IPS-NIHi7 (cell line): ENCODE measurements at regions not wholly inside any gene's neighbourhood (a gene's known extent, or its start where the extent isn't known, plus 50 kb on each side); places are given as distances from the start of the nearest gene placed in this dataset.
A peak's percentile ranks its signal among the peaks of the same experiment; 100 is the strongest.

Experiments
- DNase-seq: peaks from one replicate; pipeline ENCODE4 v3.0.0; 2012; ENCODE audit warnings: mixed read lengths; ENCODE audit errors: extremely low spot score

DNA sequence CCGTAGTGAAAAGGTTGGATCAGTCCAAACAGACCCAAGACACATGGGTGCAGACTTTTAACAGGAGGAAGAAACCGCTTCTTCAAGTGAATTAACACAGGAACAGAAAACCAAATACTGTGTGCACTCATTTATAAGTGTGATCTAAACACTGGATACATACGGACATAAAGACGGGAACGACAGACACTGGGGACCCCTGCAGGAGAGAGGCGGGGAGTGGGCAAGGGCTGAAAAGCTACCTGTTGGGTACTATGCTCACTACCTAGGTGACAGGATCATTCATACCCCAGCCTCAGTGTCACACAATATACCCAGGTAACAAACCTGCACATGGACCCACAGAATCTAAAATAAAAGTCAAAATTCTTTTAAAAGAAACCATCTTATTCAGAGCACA lies 326.0 kb upstream of the NOCT start:
- DNase-seq, result no peak

DNA sequence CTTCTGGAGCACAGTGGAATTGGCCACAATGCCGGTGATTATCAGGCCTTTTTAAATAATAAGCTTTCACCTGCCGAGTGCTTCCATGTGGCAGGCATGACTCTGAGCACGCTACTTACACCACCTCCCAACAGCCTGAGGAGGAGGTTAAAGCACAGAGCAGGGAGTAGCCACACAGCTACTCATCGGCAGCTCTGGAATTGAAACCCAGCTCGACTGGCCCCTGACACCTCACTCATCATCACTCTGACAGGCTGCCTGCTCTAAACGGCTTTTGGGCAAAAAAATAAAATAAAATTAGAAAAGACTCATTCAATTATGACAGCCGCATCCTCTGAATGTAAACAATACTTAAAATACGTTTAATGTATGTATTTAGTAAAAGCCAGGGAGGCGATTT lies 326.4 kb upstream of the NOCT start:
- no peak for DNase-seq

GRCh38 chr4:138688408-138689085 lies 327.0 kb upstream of the NOCT start:
- no peak for DNase-seq

GRCh38 chr4:138686106-138686835 lies 329.3 kb upstream of the NOCT start:
- DNase-seq, result no peak

DNA sequence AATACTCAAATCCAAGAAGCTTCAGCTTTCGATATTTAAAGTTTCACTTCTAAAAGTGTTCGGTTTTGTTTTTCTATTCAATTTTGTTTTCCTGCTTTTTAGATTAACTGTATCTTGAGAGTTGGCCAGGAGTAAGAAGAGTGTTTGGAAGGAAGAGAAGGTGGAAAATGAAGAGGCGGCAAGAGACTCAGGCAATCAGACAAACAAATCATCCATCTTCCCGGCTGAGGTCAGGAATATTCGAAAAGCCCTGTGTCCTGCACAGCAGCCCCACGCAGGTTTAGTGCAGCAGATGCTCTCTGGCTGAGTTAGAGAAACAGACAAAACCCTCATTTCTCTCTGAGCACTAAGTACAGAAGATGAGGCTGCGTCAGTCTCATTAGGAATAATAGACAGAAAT lies 330.3 kb upstream of the NOCT start:
- no peak for DNase-seq

- peak; percentile 68 for DNase-seq
Measured at GRCh38 chr4:138680989-138681604, 334.5 kb upstream of the NOCT start.

GRCh38 chr4:138680256-138680655 lies 335.3 kb upstream of the NOCT start:
- DNase-seq, result no peak

DNA sequence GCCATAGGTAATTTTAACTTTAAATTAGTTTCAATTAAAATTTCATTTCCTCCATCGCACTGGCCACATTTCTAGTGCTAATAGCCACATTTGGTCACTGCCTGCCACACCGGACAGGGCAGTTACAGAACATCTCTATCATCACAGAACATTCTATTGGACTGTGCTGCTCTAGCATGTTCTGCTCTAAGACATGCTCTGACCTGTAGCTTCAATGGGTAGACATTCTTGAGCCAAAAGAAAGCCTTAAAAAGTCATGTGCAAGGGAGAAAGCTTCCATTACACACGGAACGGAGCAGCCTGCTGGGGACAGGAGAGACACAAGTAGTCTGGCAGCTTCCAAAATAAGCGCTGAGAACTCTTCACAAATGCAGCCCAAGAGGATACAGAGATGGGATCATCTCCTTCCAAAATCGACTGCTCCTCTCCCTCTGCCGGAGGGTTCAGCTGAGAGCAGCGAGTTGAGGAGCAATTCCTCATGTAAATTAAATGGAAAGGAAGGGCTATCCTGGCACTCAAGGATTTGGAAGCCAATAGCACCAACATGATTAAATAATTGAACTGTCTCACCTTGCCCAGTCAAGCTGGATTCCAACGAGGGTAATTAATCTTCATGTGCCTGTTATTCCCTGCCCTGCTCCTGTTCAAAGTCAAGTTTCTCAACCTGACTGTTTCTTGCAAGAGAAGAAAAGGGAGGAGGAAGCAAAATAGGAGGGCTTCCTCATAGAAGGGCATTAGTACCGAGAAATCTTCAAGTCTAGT lies 336.4 kb upstream of the NOCT start:
- DNase-seq, result no peak

GRCh38 chr4:138677748-138678147 lies 337.8 kb upstream of the NOCT start:
- no peak for DNase-seq

DNA sequence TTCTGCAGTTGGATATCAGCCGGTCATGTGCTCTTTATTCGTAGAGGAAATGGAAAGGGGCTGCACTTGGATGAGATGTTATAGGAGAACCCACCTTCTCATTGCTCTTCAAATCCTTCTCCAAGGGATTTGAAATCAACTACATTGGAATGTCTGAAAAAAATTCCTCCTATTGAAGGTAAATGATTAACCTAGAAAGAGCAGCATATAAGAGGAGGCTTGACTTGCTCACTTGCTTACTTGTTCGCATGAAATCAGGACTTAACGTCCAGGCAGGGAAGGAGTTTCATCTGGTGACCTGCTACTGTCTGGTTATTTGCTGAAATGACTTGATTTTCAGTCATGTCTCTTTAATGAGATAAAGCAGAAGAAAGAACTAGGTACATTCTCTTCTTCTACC lies 338.4 kb upstream of the NOCT start:
- DNase-seq, result no peak

DNA sequence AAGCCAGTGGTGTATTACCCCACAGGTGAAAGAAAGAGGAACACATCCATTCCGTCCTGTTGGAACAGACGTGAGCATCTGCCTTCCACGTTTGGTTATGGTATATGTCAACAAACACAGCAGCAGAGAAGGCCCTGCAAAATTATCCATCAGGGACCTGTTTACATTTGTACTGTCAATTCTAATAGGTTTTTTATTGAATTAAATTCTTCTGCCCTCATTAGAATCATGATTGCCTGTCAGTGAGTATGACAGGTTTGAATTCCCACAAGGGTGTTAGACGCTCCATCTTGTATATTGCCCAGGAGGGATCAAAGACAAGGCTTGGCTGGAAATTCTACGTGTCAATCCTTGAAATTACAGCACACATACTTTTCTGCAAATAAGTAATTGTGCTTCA lies 339.9 kb upstream of the NOCT start:
- no peak for DNase-seq

GRCh38 chr4:138674209-138674608 lies 341.4 kb upstream of the NOCT start:
- DNase-seq, result no peak

- no peak for DNase-seq
Measured at GRCh38 chr4:138673053-138673452, 342.5 kb upstream of the NOCT start.

- no peak for DNase-seq
Measured at GRCh38 chr4:138672393-138672976, 343.1 kb upstream of the NOCT start.

DNA sequence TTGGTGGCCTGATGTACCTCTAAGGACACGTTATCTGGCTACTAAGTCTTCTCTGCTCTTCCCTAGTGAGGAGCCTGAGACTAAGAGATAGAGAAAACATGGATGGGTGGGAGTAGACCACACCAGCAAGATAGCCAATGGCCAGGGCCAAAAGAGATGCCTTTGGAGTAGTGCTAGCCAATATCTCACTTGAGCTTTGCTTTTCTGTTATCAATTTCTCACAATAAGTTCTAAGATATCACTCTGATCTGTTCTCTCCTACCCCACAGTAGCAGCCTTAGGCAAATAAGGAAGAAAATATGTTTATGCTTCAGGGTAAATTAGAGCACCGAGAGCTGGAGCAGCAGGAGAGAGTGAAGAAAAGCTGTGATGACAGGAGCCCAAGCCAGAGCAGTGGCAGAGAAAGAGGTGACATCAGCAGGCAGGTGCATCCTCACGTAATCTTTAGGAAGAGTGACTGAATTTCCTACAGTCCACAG lies 343.9 kb upstream of the NOCT start:
- DNase-seq, result no peak

DNA sequence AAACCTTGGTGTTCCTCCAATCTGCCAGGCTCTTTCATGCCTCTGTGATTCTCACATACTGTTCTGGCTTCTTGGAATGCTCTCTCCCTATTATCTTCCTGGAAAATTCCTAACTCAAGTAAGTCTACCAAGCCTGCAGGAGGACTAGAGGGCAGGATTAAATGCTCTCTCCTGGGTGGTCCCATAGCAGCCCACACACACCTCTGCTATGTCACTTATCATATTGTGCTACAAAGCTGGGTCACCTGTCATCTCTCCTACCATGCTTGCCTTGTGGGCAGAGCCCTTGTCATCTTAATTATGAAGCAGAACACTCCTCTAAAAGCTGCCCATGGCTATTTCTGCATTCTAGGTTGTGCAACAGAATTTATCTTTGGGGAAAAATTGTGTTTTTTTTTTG lies 344.5 kb upstream of the NOCT start:
- no peak for DNase-seq

- DNase-seq, result no peak
Measured at GRCh38 chr4:138670681-138671080, 344.9 kb upstream of the NOCT start.

DNA sequence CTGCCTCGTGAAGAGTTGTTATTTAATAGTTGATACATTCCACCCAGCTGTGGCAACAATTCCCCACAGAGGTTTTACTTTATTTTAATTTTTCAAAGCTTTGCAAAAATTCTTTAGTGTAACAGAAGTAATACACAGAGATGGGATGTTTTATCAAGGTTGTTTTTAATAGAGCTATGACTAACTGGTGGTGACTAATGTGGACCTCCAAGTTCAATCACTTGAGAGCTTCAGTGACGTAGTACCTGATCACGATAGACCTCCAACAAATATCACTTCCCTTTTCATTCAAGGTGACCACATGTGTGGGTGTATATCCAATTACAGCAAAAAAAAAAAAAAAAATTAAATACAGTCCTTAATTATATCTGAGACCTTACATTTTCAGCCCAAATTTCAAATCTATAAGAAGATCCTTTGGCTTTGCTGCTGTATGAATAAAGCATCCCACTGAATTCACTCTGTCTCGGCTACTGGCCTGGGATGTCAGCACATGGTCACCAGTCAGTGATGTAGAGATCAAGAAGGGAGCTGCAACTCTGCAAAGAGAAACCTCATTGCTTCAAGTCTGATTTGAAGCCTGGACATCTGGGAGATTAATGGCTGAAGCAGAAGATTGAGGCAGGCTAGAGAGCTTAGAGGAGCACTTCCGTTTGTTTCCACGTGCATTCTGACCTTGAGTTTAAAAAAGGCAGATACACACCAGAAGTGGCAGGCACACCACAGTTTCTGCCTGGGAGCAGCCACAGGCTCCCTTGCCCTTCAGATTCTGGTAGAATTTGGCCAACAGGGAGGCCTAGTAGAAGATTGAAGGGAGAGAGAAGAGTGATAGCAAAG lies 345.9 kb upstream of the NOCT start:
- DNase-seq, result no peak

DNA sequence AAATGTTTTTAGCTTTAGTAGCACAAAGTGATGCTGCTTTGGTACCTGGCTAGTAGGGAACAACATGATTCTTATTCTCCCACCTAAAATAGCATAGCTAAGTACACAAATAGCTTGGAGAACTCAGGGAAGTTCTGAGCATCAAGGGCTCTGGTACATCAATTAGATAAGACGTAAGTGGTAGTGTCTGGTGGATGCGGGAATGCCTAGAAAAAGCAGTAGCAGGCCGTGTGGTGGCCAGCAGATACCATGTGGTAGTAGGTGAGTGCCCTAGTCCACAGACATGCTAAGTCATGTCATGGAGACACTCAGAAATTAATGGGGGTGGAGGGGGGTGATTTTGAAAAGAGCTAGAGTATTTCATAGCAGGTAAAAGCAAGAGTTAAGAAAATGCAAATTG lies 347.3 kb upstream of the NOCT start:
- DNase-seq, result no peak

GRCh38 chr4:138666366-138666765 lies 349.2 kb upstream of the NOCT start:
- no peak for DNase-seq

- DNase-seq, result no peak
Measured at GRCh38 chr4:138665851-138666250, 349.7 kb upstream of the NOCT start.
